HepG2 (cell line): ENCODE measurements at regions not wholly inside any gene's neighbourhood (a gene's known extent, or its start where the extent isn't known, plus 50 kb on each side); places are given as distances from the start of the nearest gene placed in this dataset.
"Not testable (repeated sequence)": the region's sequence is repeated elsewhere in the genome, so short reads cannot be mapped to it uniquely, and the experiment has no call there.

Source experiments
- ATAC-seq: fragments of 200-7000 bp; cut with Tn5 transposase; 3 replicates; pipeline ENCODE4 v1.9.1; 2020; ENCODE audit warnings: mild to moderate bottlenecking, moderate library complexity
- BruUV-seq: library from RNA; stranded (reverse); fragments of 400-500 nt; replicated peaks from 2 replicates; lab custom pipeline; 2021; lab: Mats Ljungman, UMichigan
- CTCF ChIA-PET: fragments of 300-600 bp; formaldehyde crosslinking; extraction: SDS; loops from one replicate; lab custom pipeline; 2021; ENCODE audit warnings: low total read pairs, inconsistent platforms, low intra/inter-chr PET ratio; lab: Yijun Ruan, JAX
- POLR2A ChIA-PET: fragments of 350-600 bp; sonication (Branson Sonifier 250); formaldehyde crosslinking; loops from one replicate; lab custom pipeline; 2020; ENCODE audit warnings: antibody characterized with exemption, inconsistent platforms; lab: Yijun Ruan, JAX
- DNase-seq: peaks from one replicate; pipeline ENCODE4 v3.0.0-alpha.2; 2015; ENCODE audit warnings: low spot score
- FAIRE-seq: peaks from 3 replicates; lab custom pipeline; 2011; peaks lifted over from hg19 to GRCh38; lab: Jason Lieb, UNC
- H2AFZ ChIP-seq: one replicate; pipeline ENCODE4 v1.6.1; 2011; ENCODE audit warnings: low read length, inconsistent platforms
- H3K27ac ChIP-seq: fragments of 300-600 bp; 3 replicates; pipeline ENCODE4 v1.8.0; 2011; ENCODE audit warnings: mixed run types, mild to moderate bottlenecking, mixed read lengths, low read length, inconsistent platforms; ENCODE audit not compliant: insufficient read depth; ENCODE audit errors: extremely low read length
- H3K27me3 ChIP-seq, 2 experiments: fragments of 200-600 bp in 1 of 2; 2 replicates in 1 of 2; 3 replicates in 1 of 2; pipeline versions ENCODE4 v1.6.0 to v1.8.0; 2011; ENCODE audit warnings: low read length in 2 of 2, mild to moderate bottlenecking in 2 of 2, moderate library complexity in 2 of 2, inconsistent platforms in 1 of 2; ENCODE audit not compliant: insufficient read depth in 2 of 2, control insufficient read depth in 1 of 2
- H3K36me3 ChIP-seq, 2 experiments: fragments of 200-600 bp in 1 of 2; replicated peaks in 1 of 2; 2 replicates in 1 of 2; 3 replicates in 1 of 2; pipeline versions ENCODE4 v1.5.1 to v1.8.0; 2011; ENCODE audit warnings: low read length in 2 of 2, inconsistent platforms in 1 of 2; ENCODE audit not compliant: insufficient read depth in 2 of 2, control insufficient read depth in 1 of 2
- H3K4me1 ChIP-seq: 2 replicates; pipeline ENCODE4 v1.5.1; 2012; ENCODE audit warnings: low read length, inconsistent platforms; ENCODE audit not compliant: insufficient read depth
- H3K4me2 ChIP-seq: 2 replicates; pipeline ENCODE4 v1.6.0; 2011; ENCODE audit warnings: low read depth, low read length, inconsistent platforms
- H3K4me3 ChIP-seq, 3 experiments: fragments of 200-600 bp in 1 of 3; sonication (generic), shearing (Covaris generic) in 1 of 3; replicated peaks in 1 of 3; 2 replicates each; pipeline ENCODE4 v1.5.1; 2011 to 2016; ENCODE audit warnings: low read length in 3 of 3, inconsistent platforms in 2 of 3, low read depth in 2 of 3, mild to moderate bottlenecking in 2 of 3, control low read depth in 1 of 3, mixed read lengths in 1 of 3; ENCODE audit not compliant: insufficient read depth in 1 of 3
- H3K79me2 ChIP-seq: one replicate; pipeline ENCODE4 v1.6.1; 2011; ENCODE audit warnings: low read length, inconsistent platforms; ENCODE audit not compliant: insufficient read depth
- H3K9ac ChIP-seq: 2 replicates; pipeline ENCODE4 v1.6.0; 2011; ENCODE audit warnings: mild to moderate bottlenecking, low read depth, low read length, inconsistent platforms; ENCODE audit not compliant: insufficient read depth
- H3K9me3 ChIP-seq: 2 replicates; pipeline ENCODE4 v1.5.1; 2012; ENCODE audit warnings: mild to moderate bottlenecking, low read length
- H4K20me1 ChIP-seq: 2 replicates; pipeline ENCODE4 v1.6.0; 2011; ENCODE audit warnings: inconsistent platforms, mild to moderate bottlenecking, low read length, moderate library complexity; ENCODE audit not compliant: insufficient read depth
- ATRX ChIP-seq: sonication (generic); formaldehyde crosslinking; IDR thresholded peaks from 2 replicates; pipeline ENCODE4 v1.4.0; 2020; ENCODE audit warnings: missing genetic modification reagents, borderline replicate concordance
- NAIF1 ChIP-seq: sonication (generic); formaldehyde crosslinking; IDR thresholded peaks from 2 replicates; pipeline ENCODE4 v1.5.0; 2020; ENCODE audit warnings: mild to moderate bottlenecking, missing genetic modification reagents, borderline replicate concordance
- SAFB2 ChIP-seq: sonication (generic); formaldehyde crosslinking; IDR thresholded peaks from 2 replicates; pipeline ENCODE4 v1.5.1; 2020; ENCODE audit warnings: missing genetic modification reagents, low read depth, mild to moderate bottlenecking, borderline replicate concordance
- TBP ChIP-seq: sonication (generic); formaldehyde crosslinking; IDR thresholded peaks from 2 replicates; pipeline ENCODE4 v1.5.0; 2020; ENCODE audit warnings: missing genetic modification reagents
- ZNF101 ChIP-seq: sonication (generic); formaldehyde crosslinking; IDR thresholded peaks from 2 replicates; pipeline ENCODE4 v1.4.0; 2020; ENCODE audit warnings: mild to moderate bottlenecking, low read depth, missing genetic modification reagents, borderline replicate concordance
- ZNF234 ChIP-seq: sonication (generic); formaldehyde crosslinking; conservative IDR thresholded peaks from 2 replicates; pipeline ENCODE4 v1.5.1; 2020; ENCODE audit warnings: mild to moderate bottlenecking, missing genetic modification reagents
- ZNF335 ChIP-seq: sonication (generic); formaldehyde crosslinking; IDR thresholded peaks from 2 replicates; pipeline ENCODE4 v1.4.0; 2020; ENCODE audit warnings: missing genetic modification reagents
- ZNF558 ChIP-seq: sonication (generic); formaldehyde crosslinking; IDR thresholded peaks from 2 replicates; pipeline ENCODE4 v1.9.0; 2022; ENCODE audit warnings: mild to moderate bottlenecking, missing genetic modification reagents, borderline replicate concordance
- WGBS: methylation state at CpG from one replicate; pipeline ENCODE4 v1.1.6; 2017; ENCODE audit warnings: low lambda C conversion rate; 5-methylcytosine and 5-hydroxymethylcytosine counted together
- in situ Hi-C: cut with HindIII; loops from 2 replicates; pipeline ENCODE4 v1.10.0; 2017; ENCODE audit warnings: low pct_unique_long_range_greater_than_20kb; ENCODE audit not compliant: extremely low pct_ligation_motif_present
- intact Hi-C: fragments of 100-400 bp; cut with micrococcal nuclease; formaldehyde crosslinking; loops from one replicate; pipeline ENCODE4 v1.10.0; 2022; ENCODE audit not compliant: unreplicated experiment
- TF ChIP-seq, protein P1 (sequence below): sonication (generic); formaldehyde crosslinking; IDR thresholded peaks from 2 replicates; pipeline ENCODE4 v1.4.0; 2020; ENCODE audit warnings: missing genetic modification reagents
- TF ChIP-seq, protein P2 (sequence below): sonication (generic); formaldehyde crosslinking; IDR thresholded peaks from 2 replicates; pipeline ENCODE4 v1.4.0; 2020; ENCODE audit warnings: missing genetic modification reagents, borderline replicate concordance

DNA sequence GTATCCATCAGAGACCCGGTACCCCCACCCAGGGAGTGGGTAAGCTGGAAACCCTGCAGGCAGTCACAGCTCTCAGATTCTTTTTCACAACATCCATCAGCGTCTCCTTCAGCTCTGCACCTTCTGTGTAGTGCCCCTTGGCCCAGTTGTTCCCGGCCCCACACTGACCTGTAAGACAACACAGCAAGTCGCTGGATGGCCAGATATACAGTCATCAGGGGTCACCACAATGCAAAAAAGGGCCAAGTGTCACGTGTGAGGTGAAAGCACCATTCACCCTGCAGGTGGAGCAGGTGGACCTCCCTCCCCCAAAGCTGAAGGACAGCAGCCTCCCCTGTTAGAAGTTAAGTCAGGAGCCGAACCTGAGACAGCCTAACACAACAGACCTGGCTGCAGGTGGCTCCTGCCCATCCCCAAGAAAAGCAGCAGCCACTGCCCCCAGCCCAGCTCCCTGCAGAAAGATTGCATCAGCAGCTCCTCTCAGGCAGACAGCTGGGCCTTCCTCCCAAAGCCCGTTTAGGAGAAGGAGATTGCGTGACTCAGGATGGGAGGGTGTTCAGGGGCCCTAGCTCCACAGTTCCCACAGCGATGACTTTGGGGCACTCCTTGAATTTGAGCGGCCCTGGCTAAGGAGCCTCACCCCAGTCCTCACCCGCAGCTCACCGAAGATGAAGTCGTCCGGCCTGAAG, 69.3 kb upstream of the ZNF678 start:
- CTCF ChIA-PET, H3K4me2 ChIP-seq, in situ Hi-C loops, BruUV-seq, H3K79me2 ChIP-seq, H3K27ac ChIP-seq, H4K20me1 ChIP-seq, DNase-seq, H3K4me3 ChIP-seq, H2AFZ ChIP-seq, H3K9me3 ChIP-seq, H3K36me3 ChIP-seq, H3K9ac ChIP-seq, POLR2A ChIA-PET, H3K4me1 ChIP-seq, ATAC-seq, intact Hi-C loops: not testable (repeated sequence)
- FAIRE-seq, result peak; percentile 12
- H3K27me3 ChIP-seq, result peaks cover 1 to 19% of the 10 kb centered on the region in 2 experiments; a peak in 3 of 5 replicates
- WGBS, result 0% methylated on average over 2 of the region's 14 CpGs

DNA sequence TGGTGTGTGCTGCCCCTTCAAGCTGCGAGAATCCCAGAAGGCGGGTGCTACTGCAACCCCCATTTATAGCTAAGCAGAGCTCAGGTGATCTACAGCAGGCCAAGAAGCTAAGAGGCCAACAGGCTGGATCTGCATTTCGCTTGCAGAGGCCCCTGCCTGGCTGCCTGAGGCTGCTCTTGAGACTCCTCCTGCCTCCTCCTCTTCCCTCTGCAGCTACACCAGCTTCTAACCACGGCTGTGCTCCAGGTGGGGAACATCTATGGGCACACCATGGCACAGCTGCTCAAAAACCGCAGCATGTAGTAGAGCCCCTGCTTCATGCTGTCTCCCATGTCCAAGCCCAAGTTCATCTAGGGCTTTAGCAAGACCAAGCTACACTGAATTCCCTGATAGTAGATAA, 72.9 kb upstream of the ZNF678 start:
- CTCF ChIA-PET, result no interaction called here
- intact Hi-C loops, result no loop called here
- TF ChIP-seq NAIF1 (CRISPR knock-in tag) (no peak), ATRX (CRISPR knock-in tag) (no peak), ZNF558 (CRISPR knock-in tag) (no peak), ZNF234 (CRISPR knock-in tag) (no peak), ZNF101 (CRISPR knock-in tag) (no peak), ZNF335 (CRISPR knock-in tag) (no peak), SAFB2 (CRISPR knock-in tag) (no peak), TBP (no peak)
- TF ChIP-seq, protein P1, sequence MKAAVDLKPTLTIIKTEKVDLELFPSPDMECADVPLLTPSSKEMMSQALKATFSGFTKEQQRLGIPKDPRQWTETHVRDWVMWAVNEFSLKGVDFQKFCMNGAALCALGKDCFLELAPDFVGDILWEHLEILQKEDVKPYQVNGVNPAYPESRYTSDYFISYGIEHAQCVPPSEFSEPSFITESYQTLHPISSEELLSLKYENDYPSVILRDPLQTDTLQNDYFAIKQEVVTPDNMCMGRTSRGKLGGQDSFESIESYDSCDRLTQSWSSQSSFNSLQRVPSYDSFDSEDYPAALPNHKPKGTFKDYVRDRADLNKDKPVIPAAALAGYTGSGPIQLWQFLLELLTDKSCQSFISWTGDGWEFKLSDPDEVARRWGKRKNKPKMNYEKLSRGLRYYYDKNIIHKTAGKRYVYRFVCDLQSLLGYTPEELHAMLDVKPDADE (CRISPR knock-in tag), result no peak
- TF ChIP-seq, protein P2, sequence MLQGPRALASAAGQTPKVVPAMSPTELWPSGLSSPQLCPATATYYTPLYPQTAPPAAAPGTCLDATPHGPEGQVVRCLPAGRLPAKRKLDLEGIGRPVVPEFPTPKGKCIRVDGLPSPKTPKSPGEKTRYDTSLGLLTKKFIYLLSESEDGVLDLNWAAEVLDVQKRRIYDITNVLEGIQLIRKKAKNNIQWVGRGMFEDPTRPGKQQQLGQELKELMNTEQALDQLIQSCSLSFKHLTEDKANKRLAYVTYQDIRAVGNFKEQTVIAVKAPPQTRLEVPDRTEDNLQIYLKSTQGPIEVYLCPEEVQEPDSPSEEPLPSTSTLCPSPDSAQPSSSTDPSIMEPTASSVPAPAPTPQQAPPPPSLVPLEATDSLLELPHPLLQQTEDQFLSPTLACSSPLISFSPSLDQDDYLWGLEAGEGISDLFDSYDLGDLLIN (CRISPR knock-in tag), result no peak

More for the DNA sequence above, 72.9 kb upstream of the ZNF678 start:
- Histone ChIP-seq H3K36me3 (no peaks in the 10 kb centered on the region), H3K27ac (no peak overlapping the region), H3K9ac (no peak overlapping the region), H3K4me2 (no peak overlapping the region), H2AFZ (no peak overlapping the region), H3K79me2 (no peaks in the 10 kb centered on the region), H3K4me1 (no peaks in the 10 kb centered on the region), H3K4me3 (no peak overlapping the region), H3K27me3 (peaks cover 1 to 19% of the 10 kb centered on the region in 2 experiments; a peak in 3 of 5 replicates), H4K20me1 (no peaks in the 10 kb centered on the region), H3K9me3 (peaks cover 9% of the 10 kb centered on the region; the same call in 1 of the 2 replicates)
- no peak for DNase-seq
- no TSS peak for BruUV-seq
- in situ Hi-C loops, result no loop called here
- ATAC-seq, result no peak
- FAIRE-seq, result no peak
- 0% methylated on average over 2 of the region's 5 CpGs for WGBS
- POLR2A ChIA-PET, result no interaction called here
